ENCODE measurements at regions not wholly inside any gene's neighbourhood (a gene's known extent, or its start where the extent isn't known, plus 50 kb on each side); places are given as distances from the start of the nearest gene placed in this dataset.
"Not testable (repeated sequence)": the region's sequence is repeated elsewhere in the genome, so short reads cannot be mapped to it uniquely, and the experiment has no call there.

DNA sequence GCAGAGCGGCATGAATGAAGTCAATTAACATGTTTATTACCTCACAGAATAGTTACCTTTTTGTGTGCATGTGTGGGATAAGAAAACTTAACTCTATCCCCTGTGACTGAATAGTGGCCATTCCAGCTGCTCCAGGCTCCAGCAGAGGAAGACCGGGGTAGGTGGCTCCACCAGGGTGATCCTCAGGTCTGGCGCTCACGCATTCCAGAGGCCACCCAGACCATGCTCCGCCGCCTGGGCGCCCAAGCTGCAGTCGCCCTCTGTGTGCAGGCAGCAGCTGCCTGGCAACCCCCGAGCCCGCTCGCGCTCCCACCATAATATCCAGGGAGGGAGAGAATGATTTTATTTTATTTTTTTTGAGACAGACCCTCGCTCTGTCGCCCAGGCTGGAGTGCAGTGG, 1474.5 kb upstream of the TPTE start:
- H3K9me3 Mint-ChIP-seq (ENCODE audit: insufficient read depth); CTCF ChIA-PET; H3K36me3 ChIP-seq (replicated peaks in 1 of 2; ENCODE audit: control extremely low read depth in 1 of 2, control insufficient read depth in 1 of 2, extremely low read depth in 1 of 2, insufficient read depth in 2 of 2, low read length in 1 of 2); H4K20me1 ChIP-seq (ENCODE audit: control insufficient read depth, insufficient read depth, low read length, poor library complexity, severe bottlenecking); POLR2A ChIA-PET; intact Hi-C loops (cut with micrococcal nuclease); H3K27ac ChIP-seq (ENCODE audit: low read length in 2 of 2); H3K9me3 ChIP-seq (ENCODE audit: control extremely low read depth in 1 of 3, control insufficient read depth in 2 of 3, insufficient read depth in 1 of 3, low read length in 2 of 3); H3K27me3 ChIP-seq (replicated peaks in 1 of 4; ENCODE audit: control extremely low read depth in 1 of 4, control insufficient read depth in 3 of 4, insufficient read depth in 4 of 4, low read length in 3 of 4); H3K9ac ChIP-seq (ENCODE audit: low read length); H3K4me1 ChIP-seq (ENCODE audit: control insufficient read depth in 2 of 2, insufficient read depth in 2 of 2, low read length in 2 of 2); H3K4me3 Mint-ChIP-seq; H2AFZ ChIP-seq (ENCODE audit: insufficient read depth, low read depth, low read length, poor library complexity, severe bottlenecking); H3K27me3 Mint-ChIP-seq; H3K4me3 ChIP-seq (ENCODE audit: control extremely low read depth in 1 of 5, extremely low read depth in 1 of 5, insufficient read depth in 1 of 5, low read depth in 2 of 5, low read length in 4 of 5); H3K27ac Mint-ChIP-seq; DNase-seq; ATAC-seq (ENCODE audit: low read depth); H3K4me1 Mint-ChIP-seq; H3K4me2 ChIP-seq (replicated peaks; ENCODE audit: low read depth, low read length, poor library complexity, severe bottlenecking); H3K79me2 ChIP-seq (ENCODE audit: control insufficient read depth, insufficient read depth, low read length): not testable (repeated sequence)
- 86% methylated on average over 3 of the region's 14 CpGs for WGBS (ENCODE audit: insufficient coverage)

DNA sequence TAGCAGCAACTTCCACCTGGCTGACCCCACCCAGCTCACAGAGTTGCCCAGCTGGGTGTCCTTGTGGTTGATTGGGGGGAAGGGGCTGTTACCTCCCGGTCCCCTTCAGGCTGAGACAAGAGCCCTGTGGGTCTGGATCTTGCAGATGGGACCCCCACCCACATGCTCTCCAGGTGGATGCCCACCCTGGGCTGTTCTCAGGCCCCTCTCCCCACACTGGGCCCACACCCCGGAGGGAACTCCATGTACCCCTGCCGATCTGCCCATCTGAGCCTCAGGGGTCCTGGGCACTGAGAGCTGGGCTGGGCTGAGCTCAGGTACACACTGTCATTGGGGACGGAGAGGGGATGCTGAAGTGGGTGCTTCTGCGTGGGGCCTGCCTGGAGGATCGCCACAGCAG, 1453.9 kb upstream of the TPTE start:
- H3K27ac Mint-ChIP-seq; H3K4me2 ChIP-seq (replicated peaks; ENCODE audit: low read depth, low read length, poor library complexity, severe bottlenecking); H3K27me3 Mint-ChIP-seq; intact Hi-C loops (cut with micrococcal nuclease); H3K9me3 Mint-ChIP-seq (ENCODE audit: insufficient read depth); ATAC-seq (ENCODE audit: low read depth); POLR2A ChIA-PET; H3K9me3 ChIP-seq (ENCODE audit: control extremely low read depth in 1 of 3, control insufficient read depth in 2 of 3, insufficient read depth in 1 of 3, low read length in 2 of 3); H3K4me3 Mint-ChIP-seq; H3K4me1 ChIP-seq (ENCODE audit: control insufficient read depth in 2 of 2, insufficient read depth in 2 of 2, low read length in 2 of 2); DNase-seq; H3K4me3 ChIP-seq (ENCODE audit: control extremely low read depth in 1 of 5, extremely low read depth in 1 of 5, insufficient read depth in 1 of 5, low read depth in 2 of 5, low read length in 4 of 5); H3K36me3 ChIP-seq (replicated peaks in 1 of 2; ENCODE audit: control extremely low read depth in 1 of 2, control insufficient read depth in 1 of 2, extremely low read depth in 1 of 2, insufficient read depth in 2 of 2, low read length in 1 of 2); H3K27me3 ChIP-seq (replicated peaks in 1 of 4; ENCODE audit: control extremely low read depth in 1 of 4, control insufficient read depth in 3 of 4, insufficient read depth in 4 of 4, low read length in 3 of 4); H2AFZ ChIP-seq (ENCODE audit: insufficient read depth, low read depth, low read length, poor library complexity, severe bottlenecking); H3K4me1 Mint-ChIP-seq; H4K20me1 ChIP-seq (ENCODE audit: control insufficient read depth, insufficient read depth, low read length, poor library complexity, severe bottlenecking); H3K27ac ChIP-seq (ENCODE audit: low read length in 2 of 2); H3K79me2 ChIP-seq (ENCODE audit: control insufficient read depth, insufficient read depth, low read length); CTCF ChIA-PET; H3K9ac ChIP-seq (ENCODE audit: low read length): not testable (repeated sequence)
- no CpG with 5 or more reads among the region's 6 CpGs for WGBS (ENCODE audit: insufficient coverage)

DNA sequence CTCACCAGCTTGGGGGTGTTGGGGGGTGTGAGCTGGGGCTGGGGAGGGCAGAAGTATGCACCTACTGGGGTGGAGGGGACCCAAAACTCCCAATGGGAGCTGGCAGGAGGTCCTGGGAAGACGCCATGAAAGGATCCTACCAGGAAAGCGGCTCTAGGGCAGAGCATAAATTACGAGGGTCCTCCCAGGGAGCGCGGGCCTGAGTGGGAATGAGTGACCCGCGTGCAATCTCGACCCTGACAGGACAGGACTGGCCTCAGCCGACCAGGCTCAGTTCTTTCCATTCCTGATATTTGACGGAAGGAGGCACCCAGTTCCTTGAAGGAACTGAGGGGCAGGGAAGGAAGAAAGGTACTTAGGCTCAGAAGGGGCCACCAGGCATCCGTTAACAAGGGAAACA, 1452.8 kb upstream of the TPTE start:
- H3K36me3 ChIP-seq (replicated peaks in 1 of 2; ENCODE audit: control extremely low read depth in 1 of 2, control insufficient read depth in 1 of 2, extremely low read depth in 1 of 2, insufficient read depth in 2 of 2, low read length in 1 of 2); CTCF ChIA-PET; H3K9ac ChIP-seq (ENCODE audit: low read length); H3K27me3 Mint-ChIP-seq; H2AFZ ChIP-seq (ENCODE audit: insufficient read depth, low read depth, low read length, poor library complexity, severe bottlenecking); DNase-seq; H3K4me1 Mint-ChIP-seq; H3K4me3 ChIP-seq (ENCODE audit: control extremely low read depth in 1 of 5, extremely low read depth in 1 of 5, insufficient read depth in 1 of 5, low read depth in 2 of 5, low read length in 4 of 5); H3K4me2 ChIP-seq (replicated peaks; ENCODE audit: low read depth, low read length, poor library complexity, severe bottlenecking); H3K27me3 ChIP-seq (replicated peaks in 1 of 4; ENCODE audit: control extremely low read depth in 1 of 4, control insufficient read depth in 3 of 4, insufficient read depth in 4 of 4, low read length in 3 of 4); H3K9me3 Mint-ChIP-seq (ENCODE audit: insufficient read depth); H3K4me3 Mint-ChIP-seq; H3K27ac ChIP-seq (ENCODE audit: low read length in 2 of 2); H4K20me1 ChIP-seq (ENCODE audit: control insufficient read depth, insufficient read depth, low read length, poor library complexity, severe bottlenecking); POLR2A ChIA-PET; H3K4me1 ChIP-seq (ENCODE audit: control insufficient read depth in 2 of 2, insufficient read depth in 2 of 2, low read length in 2 of 2); ATAC-seq (ENCODE audit: low read depth); H3K79me2 ChIP-seq (ENCODE audit: control insufficient read depth, insufficient read depth, low read length); intact Hi-C loops (cut with micrococcal nuclease); H3K27ac Mint-ChIP-seq; H3K9me3 ChIP-seq (ENCODE audit: control extremely low read depth in 1 of 3, control insufficient read depth in 2 of 3, insufficient read depth in 1 of 3, low read length in 2 of 3): not testable (repeated sequence)
- WGBS (ENCODE audit: insufficient coverage), result no CpG with 5 or more reads among the region's 11 CpGs
